B cell (primary cell): ENCODE measurements at regions not wholly inside any gene's neighbourhood (a gene's known extent, or its start where the extent isn't known, plus 50 kb on each side); places are given as distances from the start of the nearest gene placed in this dataset.

Experiments used
- CTCF ChIP-seq: fragments of 200-600 bp; IDR thresholded peaks from one replicate; pipeline ENCODE4 v1.8.0; 2022; ENCODE audit warnings: antibody characterized with exemption, mild to moderate bottlenecking
- EZH2 ChIP-seq: IDR thresholded peaks from 2 replicates; pipeline ENCODE4 v1.6.1; 2012; ENCODE audit warnings: borderline replicate concordance, low read depth, mild to moderate bottlenecking, moderate library complexity, low read length; ENCODE audit not compliant: insufficient read depth, poor library complexity, severe bottlenecking

- TF ChIP-seq CTCF: no peak
- TF ChIP-seq EZH2: no peak
These were observed 728.7 kb upstream of the GHITM start for GRCh38 chr10:83410570-83410969.
